IMR-90 (cell line): ENCODE measurements at regions not wholly inside any gene's neighbourhood (a gene's known extent, or its start where the extent isn't known, plus 50 kb on each side); places are given as distances from the start of the nearest gene placed in this dataset.

Experiments
- ATAC-seq: fragments of 200-7000 bp; cut with Tn5 transposase; 2 replicates; pipeline ENCODE4 v1.9.1; 2020; ENCODE audit warnings: low read depth, mild to moderate bottlenecking, moderate library complexity
- BruUV-seq: library from RNA; stranded (reverse); fragments of 400-500 nt; replicated peaks from 2 replicates; lab custom pipeline; 2021; lab: Mats Ljungman, UMichigan
- CTCF ChIA-PET: fragments of 300-600 bp; formaldehyde crosslinking; extraction: SDS; loops from one replicate; lab custom pipeline; 2021; ENCODE audit warnings: antibody characterized with exemption; lab: Yijun Ruan, JAX
- POLR2A ChIA-PET: fragments of 300-600 bp; sonication (Branson Sonifier 250); formaldehyde crosslinking; loops from one replicate; lab custom pipeline; 2022; ENCODE audit warnings: antibody characterized with exemption; ENCODE audit not compliant: unreplicated experiment; lab: Charles Lee
- DNase-seq: peaks from one replicate; pipeline ENCODE4 v3.0.0; 2013
- H2AFZ ChIP-seq: replicated peaks from 2 replicates; pipeline ENCODE3; 2013; ENCODE audit warnings: low read length, mild to moderate bottlenecking; ENCODE audit not compliant: poor library complexity
- H2AK5ac ChIP-seq: 2 replicates; pipeline ENCODE4 v1.6.1; 2013; ENCODE audit warnings: low read depth, low read length, inconsistent platforms
- H2AK9ac ChIP-seq: replicated peaks from 2 replicates; pipeline ENCODE3; 2013; ENCODE audit warnings: mild to moderate bottlenecking, low read depth, low read length, moderate library complexity; ENCODE audit not compliant: poor library complexity
- H2BK120ac ChIP-seq: 2 replicates; pipeline ENCODE4 v1.6.1; 2013; ENCODE audit warnings: low read depth, low read length, inconsistent platforms
- H2BK15ac ChIP-seq: 3 replicates; pipeline ENCODE4 v1.6.1; 2013; ENCODE audit warnings: low read depth, low read length, inconsistent platforms
- H2BK20ac ChIP-seq: 2 replicates; pipeline ENCODE4 v1.6.1; 2013; ENCODE audit warnings: low read depth, mild to moderate bottlenecking, inconsistent platforms, low read length, moderate library complexity
- H2BK5ac ChIP-seq: 2 replicates; pipeline ENCODE4 v1.6.1; 2013; ENCODE audit warnings: mild to moderate bottlenecking, low read depth, low read length, inconsistent platforms; ENCODE audit not compliant: poor library complexity, severe bottlenecking
- H3K14ac ChIP-seq: replicated peaks from 2 replicates; pipeline ENCODE4 v1.6.1; 2013; ENCODE audit warnings: low read depth, low read length, inconsistent platforms
- H3K18ac ChIP-seq: 2 replicates; pipeline ENCODE4 v1.6.1; 2013; ENCODE audit warnings: low read depth, low read length, control low read depth
- H3K23ac ChIP-seq: 2 replicates; pipeline ENCODE4 v1.6.1; 2013; ENCODE audit warnings: low read depth, low read length, inconsistent platforms
- H3K27ac ChIP-seq: 2 replicates; pipeline ENCODE4 v1.5.1; 2013; ENCODE audit warnings: mild to moderate bottlenecking, control low read depth, low read length; ENCODE audit not compliant: insufficient read depth
- H3K27me3 ChIP-seq: 2 replicates; pipeline ENCODE4 v1.6.1; 2013; ENCODE audit warnings: low read length; ENCODE audit not compliant: control insufficient read depth, insufficient read depth
- H3K36me3 ChIP-seq: 2 replicates; pipeline ENCODE4 v1.6.1; 2013; ENCODE audit warnings: low read length, mixed read lengths; ENCODE audit not compliant: control insufficient read depth, insufficient read depth
- H3K4ac ChIP-seq: 2 replicates; pipeline ENCODE4 v1.6.1; 2013; ENCODE audit warnings: low read depth, low read length, inconsistent platforms
- H3K4me1 ChIP-seq: 2 replicates; pipeline ENCODE4 v1.6.1; 2013; ENCODE audit warnings: low read length, mixed read lengths; ENCODE audit not compliant: control insufficient read depth, insufficient read depth
- H3K4me2 ChIP-seq: 2 replicates; pipeline ENCODE4 v1.6.1; 2013; ENCODE audit warnings: low read depth, mild to moderate bottlenecking, control low read depth, low read length, moderate library complexity
- H3K4me3 ChIP-seq: 2 replicates; pipeline ENCODE4 v1.5.1; 2013; ENCODE audit warnings: low read depth, mild to moderate bottlenecking, control low read depth, low read length, moderate library complexity; ENCODE audit not compliant: insufficient read depth
- H3K56ac ChIP-seq: 2 replicates; pipeline ENCODE4 v1.6.1; 2013; ENCODE audit warnings: low read length, inconsistent platforms; ENCODE audit not compliant: insufficient read depth; ENCODE audit errors: extremely low read depth
- H3K79me1 ChIP-seq, 2 experiments: 2 replicates each; pipeline ENCODE4 v1.6.1; 2013; ENCODE audit warnings: low read length in 2 of 2, inconsistent platforms in 1 of 2, low read depth in 1 of 2
- H3K9ac ChIP-seq: 2 replicates; pipeline ENCODE4 v1.6.1; 2013; ENCODE audit warnings: low read depth, low read length, control low read depth
- H3K9me1 ChIP-seq: 2 replicates; pipeline ENCODE4 v1.6.1; 2013; ENCODE audit warnings: low read length, inconsistent platforms; ENCODE audit not compliant: insufficient read depth
- H3K9me3 ChIP-seq: 2 replicates; pipeline ENCODE4 v1.6.1; 2013; ENCODE audit warnings: low read length; ENCODE audit not compliant: control insufficient read depth, insufficient read depth
- H4K20me1 ChIP-seq: 2 replicates; pipeline ENCODE4 v1.6.1; 2013; ENCODE audit warnings: low read length, inconsistent platforms; ENCODE audit not compliant: insufficient read depth
- H4K5ac ChIP-seq: 2 replicates; pipeline ENCODE4 v1.6.1; 2013; ENCODE audit warnings: mild to moderate bottlenecking, low read depth, low read length, control low read depth
- H4K8ac ChIP-seq, 2 experiments: 2 replicates each; pipeline ENCODE4 v1.6.1; 2013; ENCODE audit warnings: low read depth in 2 of 2, low read length in 2 of 2, control low read depth in 1 of 2, inconsistent platforms in 1 of 2
- H4K91ac ChIP-seq: 2 replicates; pipeline ENCODE4 v1.6.1; 2013; ENCODE audit warnings: low read depth, low read length, inconsistent platforms; ENCODE audit not compliant: insufficient read depth
- CEBPB ChIP-seq: IDR thresholded peaks from 2 replicates; pipeline ENCODE4 v1.6.1; 2012; ENCODE audit warnings: low read depth, low read length, improper control_type of control experiment
- FOS ChIP-seq: fragments of 150-350 bp; IDR thresholded peaks from 2 replicates; pipeline ENCODE4 v1.6.1; 2016; ENCODE audit warnings: low read depth, low read length
- RCOR1 ChIP-seq: IDR thresholded peaks from 2 replicates; pipeline ENCODE4 v1.6.1; 2012; ENCODE audit warnings: mild to moderate bottlenecking, low read length, improper control_type of control experiment; ENCODE audit not compliant: insufficient replicate concordance
- SMC3 ChIP-seq: fragments of 150-350 bp; IDR thresholded peaks from 2 replicates; pipeline ENCODE4 v1.6.1; 2016; ENCODE audit warnings: low read depth, mild to moderate bottlenecking, antibody characterized with exemption, low read length, moderate library complexity
- dilution Hi-C: fragments of 300-500 bp; cut with HindIII; formaldehyde crosslinking; loops from one replicate; pipeline ENCODE4 v1.14.3; 2018; ENCODE audit warnings: low sequenced_read_pairs; ENCODE audit not compliant: unreplicated experiment
- in situ Hi-C: fragments of 300-500 bp; cut with MboI; formaldehyde crosslinking; loops from 3 replicates; pipeline ENCODE4 v1.14.3; 2019; ENCODE audit warnings: low sequenced_read_pairs, inconsistent platforms, mixed read lengths
- intact Hi-C: fragments of 100-400 bp; cut with micrococcal nuclease; formaldehyde crosslinking; loops from 2 replicates; pipeline ENCODE4 v1.10.0; 2022

GRCh38 chr6:71577766-71578165, 289.2 kb downstream of the OGFRL1 start:
- TF ChIP-seq FOS (no peak), SMC3 (no peak), RCOR1 (no peak), CEBPB (no peak)
- no peak overlapping the region for H3K4me3 ChIP-seq
- no peaks in the 10 kb centered on the region for H3K9me3 ChIP-seq
- ChIA-PET POLR2A (no interaction called here), CTCF (no interaction called here)
- H4K91ac ChIP-seq, result no peak overlapping the region
- H2AFZ ChIP-seq, result no peak overlapping the region
- ATAC-seq (no peak), DNase-seq (no peak)
- H3K27me3 ChIP-seq, result no peaks in the 10 kb centered on the region; the same call in 1 of the 2 replicates
- H2BK5ac ChIP-seq, result no peak overlapping the region
- H2BK120ac ChIP-seq, result no peak overlapping the region
- dilution Hi-C loops (no loop called here), in situ Hi-C loops (no loop called here), intact Hi-C loops (no loop called here)
- H2BK20ac ChIP-seq, result no peak overlapping the region
- no peak overlapping the region for H2AK9ac ChIP-seq
- H4K20me1 ChIP-seq, result no peaks in the 10 kb centered on the region
- H3K4me2 ChIP-seq, result no peak overlapping the region
- no peak overlapping the region for H3K9ac ChIP-seq
- no peaks in the 10 kb centered on the region for H3K79me1 ChIP-seq
- no peak overlapping the region for H3K14ac ChIP-seq
- no peaks in the 10 kb centered on the region for H3K36me3 ChIP-seq
- no peak overlapping the region for H3K18ac ChIP-seq
- no peaks in the 10 kb centered on the region for H3K4me1 ChIP-seq
- no peak overlapping the region for H3K27ac ChIP-seq
- H3K56ac ChIP-seq, result no peak overlapping the region
- no peak overlapping the region for H4K8ac ChIP-seq
- no TSS peak for BruUV-seq
- no peaks in the 10 kb centered on the region for H3K9me1 ChIP-seq
- H2AK5ac ChIP-seq, result no peak overlapping the region
- H3K4ac ChIP-seq, result no peak overlapping the region
- no peak overlapping the region for H4K5ac ChIP-seq
- no peak overlapping the region for H3K23ac ChIP-seq
- H2BK15ac ChIP-seq, result no peak overlapping the region
